Uterus (tissue), 3 donors: ENCODE measurements at regions not wholly inside any gene's neighbourhood (a gene's known extent, or its start where the extent isn't known, plus 50 kb on each side); places are given as distances from the start of the nearest gene placed in this dataset.

Experiments used
- DNase-seq, 2 donors: peaks; one replicate each; pipeline ENCODE4 v3.0.0-alpha.2; 2019 to 2020
- H3K27ac ChIP-seq, 2 donors: fragments of 200-600 bp; sonication (generic); 1 replicate in 1 of 2; 2 replicates in 1 of 2; pipeline ENCODE4 v1.5.1; 2016 to 2018
- H3K27me3 ChIP-seq, 2 donors: fragments of 200-600 bp; sonication (generic); one replicate each; pipeline ENCODE4 v1.5.1; 2018 to 2019; ENCODE audit warnings: control low read depth in 1 of 2
- H3K36me3 ChIP-seq, 2 donors: fragments of 200-600 bp; sonication (generic); one replicate each; pipeline ENCODE4 v1.5.1; 2019; ENCODE audit warnings: control low read depth in 1 of 2
- H3K4me1 ChIP-seq, 2 donors: fragments of 200-600 bp; sonication (generic); one replicate each; pipeline ENCODE4 v1.5.1; 2018 to 2019; ENCODE audit warnings: control low read depth in 1 of 2
- H3K4me3 ChIP-seq, 2 donors: fragments of 200-600 bp; sonication (generic); 1 replicate in 1 of 2; 2 replicates in 1 of 2; pipeline ENCODE4 v1.5.1; 2018 to 2019; ENCODE audit warnings: mild to moderate bottlenecking in 1 of 2
- H3K9me3 ChIP-seq, 2 donors: fragments of 200-600 bp; sonication (generic); one replicate each; pipeline ENCODE4 v1.5.1; 2019; ENCODE audit warnings: control low read depth in 1 of 2
- CTCF ChIP-seq, 4 experiments: fragments of 200-600 bp in 2 of 4; fragments of 450-650 bp in 2 of 4; sonication (generic) in 2 of 4; IDR thresholded peaks; one replicate each; pipeline ENCODE4 v1.5.1; 2016 to 2019; ENCODE audit warnings: antibody characterized with exemption in 4 of 4, mild to moderate bottlenecking in 2 of 4, moderate library complexity in 1 of 4
- POLR2A ChIP-seq, 2 donors: fragments of 450-650 bp; IDR thresholded peaks; one replicate each; pipeline ENCODE4 v1.6.1; 2016; ENCODE audit warnings: antibody characterized with exemption in 2 of 2, mild to moderate bottlenecking in 1 of 2, moderate library complexity in 1 of 2
- intact Hi-C: fragments of 100-400 bp; cut with DNase I; formaldehyde crosslinking; loops from one replicate; pipeline ENCODE4 v1.15.1; 2023; ENCODE audit warnings: low total_unique reads
- donor health status: DM: yes; HTN: yes; CAD: no.

- Histone ChIP-seq H3K36me3 (no peaks in the 10 kb centered on the region), H3K27me3 (no peaks in the 10 kb centered on the region), H3K4me1 (no peaks in the 10 kb centered on the region), H3K4me3 (no peak overlapping the region), H3K9me3 (no peaks in the 10 kb centered on the region), H3K27ac (no peak overlapping the region)
- no peak for TF ChIP-seq CTCF (IDR thresholded peaks at IDR 0.05)
- TF ChIP-seq POLR2A (IDR thresholded peaks at IDR 0.05): no peak
- no peak for DNase-seq
- intact Hi-C loops: no loop called here
These were observed 472.5 kb upstream of the SEMA3D start for GRCh38 chr7:85659364-85659763.

- no peaks in the 10 kb centered on the region for H3K9me3 ChIP-seq
- no peak overlapping the region for H3K4me3 ChIP-seq
- no peak for DNase-seq
- intact Hi-C loops: no loop called here
- H3K27me3 ChIP-seq: no peaks in the 10 kb centered on the region
- H3K27ac ChIP-seq: no peak overlapping the region
- H3K4me1 ChIP-seq: no peaks in the 10 kb centered on the region
- peaks cover 0 to 4% of the 10 kb centered on the region in 2 donors for H3K36me3 ChIP-seq
- no peak for TF ChIP-seq POLR2A (IDR thresholded peaks at IDR 0.05)
- TF ChIP-seq CTCF (IDR thresholded peaks at IDR 0.05): no peak
These were observed 468.4 kb upstream of the SEMA3D start for GRCh38 chr7:85655252-85655651.

- Histone ChIP-seq H3K27ac (no peak overlapping the region), H3K36me3 (no peaks in the 10 kb centered on the region), H3K27me3 (no peaks in the 10 kb centered on the region), H3K4me1 (no peaks in the 10 kb centered on the region), H3K9me3 (no peaks in the 10 kb centered on the region), H3K4me3 (no peak overlapping the region)
- no peak for DNase-seq
- TF ChIP-seq CTCF (IDR thresholded peaks at IDR 0.05) (no peak), POLR2A (IDR thresholded peaks at IDR 0.05) (no peak)
- intact Hi-C loops: no loop called here
These were observed 457.4 kb upstream of the SEMA3D start for GRCh38 chr7:85644272-85644671.

- Histone ChIP-seq H3K36me3 (no peaks in the 10 kb centered on the region), H3K27me3 (no peaks in the 10 kb centered on the region), H3K4me3 (no peak overlapping the region), H3K9me3 (no peaks in the 10 kb centered on the region), H3K4me1 (no peaks in the 10 kb centered on the region), H3K27ac (no peak overlapping the region)
- no peak for DNase-seq
- intact Hi-C loops: no loop called here
- TF ChIP-seq POLR2A (IDR thresholded peaks at IDR 0.05): no peak
- no peak for TF ChIP-seq CTCF (IDR thresholded peaks at IDR 0.05)
These were observed 454.5 kb upstream of the SEMA3D start for GRCh38 chr7:85641331-85641730.

GRCh38 chr7:85638394-85638793 is 451.5 kb upstream of the SEMA3D start:
- H3K9me3 ChIP-seq: no peaks in the 10 kb centered on the region
- H3K4me1 ChIP-seq: no peaks in the 10 kb centered on the region
- no peak overlapping the region for H3K27ac ChIP-seq
- no peak overlapping the region for H3K4me3 ChIP-seq
- no peaks in the 10 kb centered on the region for H3K36me3 ChIP-seq
- TF ChIP-seq CTCF (IDR thresholded peaks at IDR 0.05): no peak
- no peak for TF ChIP-seq POLR2A (IDR thresholded peaks at IDR 0.05)
- H3K27me3 ChIP-seq: no peaks in the 10 kb centered on the region
- no peak for DNase-seq
- intact Hi-C loops: no loop called here
